Inferior parietal cortex (tissue), 1 donor: ENCODE measurements at regions not wholly inside any gene's neighbourhood (a gene's known extent, or its start where the extent isn't known, plus 50 kb on each side); places are given as distances from the start of the nearest gene placed in this dataset.

ENCODE experiments used
- DNase-seq: peaks from one replicate; pipeline ENCODE4 v3.0.0-alpha.2; 2016; ENCODE audit errors: extremely low spot score

GRCh38 chr1:29673228-29673500 lies 436.8 kb downstream of the PTPRU start:
- DNase-seq, result no peak

- DNase-seq, result no peak
These were observed 436.3 kb downstream of the PTPRU start for GRCh38 chr1:29672416-29673227.

- DNase-seq, result no peak
These were observed 435.4 kb downstream of the PTPRU start for GRCh38 chr1:29671446-29672356.

- no peak for DNase-seq
These were observed 434.4 kb downstream of the PTPRU start for GRCh38 chr1:29670752-29671151.

GRCh38 chr1:29669912-29670311 lies 433.6 kb downstream of the PTPRU start:
- DNase-seq, result no peak

- DNase-seq, result no peak
These were observed 433.0 kb downstream of the PTPRU start for GRCh38 chr1:29669158-29669871.

GRCh38 chr1:29668551-29669157 lies 432.3 kb downstream of the PTPRU start:
- no peak for DNase-seq

- no peak for DNase-seq
These were observed 431.6 kb downstream of the PTPRU start for GRCh38 chr1:29667951-29668350.

GRCh38 chr1:29664711-29665110 lies 428.4 kb downstream of the PTPRU start:
- no peak for DNase-seq

- DNase-seq, result no peak
These were observed 422.4 kb downstream of the PTPRU start for GRCh38 chr1:29658688-29659087.

- no peak for DNase-seq
These were observed 421.5 kb downstream of the PTPRU start for GRCh38 chr1:29657816-29658215.

- no peak for DNase-seq
These were observed 419.9 kb downstream of the PTPRU start for GRCh38 chr1:29655945-29656850.

- DNase-seq, result no peak
These were observed 418.8 kb downstream of the PTPRU start for GRCh38 chr1:29655145-29655544.

GRCh38 chr1:29653886-29654450 lies 417.6 kb downstream of the PTPRU start:
- no peak for DNase-seq

GRCh38 chr1:29653034-29653810 lies 416.9 kb downstream of the PTPRU start:
- DNase-seq, result no peak

- no peak for DNase-seq
These were observed 415.7 kb downstream of the PTPRU start for GRCh38 chr1:29651684-29652665.

GRCh38 chr1:29651246-29651645 lies 414.9 kb downstream of the PTPRU start:
- DNase-seq, result no peak

GRCh38 chr1:29650476-29650875 lies 414.2 kb downstream of the PTPRU start:
- DNase-seq, result no peak

GRCh38 chr1:29650041-29650400 lies 413.7 kb downstream of the PTPRU start:
- DNase-seq, result no peak
